ENCODE measurements at regions not wholly inside any gene's neighbourhood (a gene's known extent, or its start where the extent isn't known, plus 50 kb on each side); places are given as distances from the start of the nearest gene placed in this dataset.

DNA sequence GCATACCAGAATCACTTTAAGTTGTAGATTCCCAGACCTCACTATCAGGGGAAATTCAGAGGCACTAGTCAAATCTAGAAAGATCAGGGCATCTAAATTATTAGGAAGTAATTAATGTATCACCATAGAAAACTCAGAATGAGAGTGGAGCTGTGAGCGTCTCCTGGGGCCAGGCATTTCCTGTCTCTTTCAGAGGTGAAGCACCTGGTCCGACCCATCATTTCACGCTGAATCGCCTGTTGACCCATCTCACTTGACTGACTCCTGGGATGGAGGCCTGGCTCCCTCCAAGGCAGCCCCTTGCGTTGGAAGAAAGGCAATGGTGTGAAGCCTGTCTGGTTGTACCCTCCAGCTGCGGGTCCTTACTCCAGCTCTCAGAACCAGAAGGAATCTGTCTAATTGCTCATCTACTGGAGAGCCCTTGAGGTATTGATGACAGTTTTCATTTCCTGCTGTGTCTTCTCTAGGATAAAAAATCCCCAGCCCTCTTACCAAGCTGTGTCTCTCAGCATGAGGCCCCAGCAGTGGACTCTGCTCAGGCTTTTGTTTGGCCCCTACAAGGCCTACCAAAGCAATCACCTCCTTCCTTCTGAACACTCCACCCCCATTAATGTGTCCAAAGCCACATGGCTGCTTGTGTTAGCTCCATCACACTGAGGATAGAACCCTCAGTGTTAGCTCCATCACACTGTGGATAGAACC lies 93.2 kb upstream of the SYT13 start:
- TF ChIP-seq POLR2A (IDR thresholded peaks at IDR 0.05) = no peak
- TF ChIP-seq, protein P1, sequence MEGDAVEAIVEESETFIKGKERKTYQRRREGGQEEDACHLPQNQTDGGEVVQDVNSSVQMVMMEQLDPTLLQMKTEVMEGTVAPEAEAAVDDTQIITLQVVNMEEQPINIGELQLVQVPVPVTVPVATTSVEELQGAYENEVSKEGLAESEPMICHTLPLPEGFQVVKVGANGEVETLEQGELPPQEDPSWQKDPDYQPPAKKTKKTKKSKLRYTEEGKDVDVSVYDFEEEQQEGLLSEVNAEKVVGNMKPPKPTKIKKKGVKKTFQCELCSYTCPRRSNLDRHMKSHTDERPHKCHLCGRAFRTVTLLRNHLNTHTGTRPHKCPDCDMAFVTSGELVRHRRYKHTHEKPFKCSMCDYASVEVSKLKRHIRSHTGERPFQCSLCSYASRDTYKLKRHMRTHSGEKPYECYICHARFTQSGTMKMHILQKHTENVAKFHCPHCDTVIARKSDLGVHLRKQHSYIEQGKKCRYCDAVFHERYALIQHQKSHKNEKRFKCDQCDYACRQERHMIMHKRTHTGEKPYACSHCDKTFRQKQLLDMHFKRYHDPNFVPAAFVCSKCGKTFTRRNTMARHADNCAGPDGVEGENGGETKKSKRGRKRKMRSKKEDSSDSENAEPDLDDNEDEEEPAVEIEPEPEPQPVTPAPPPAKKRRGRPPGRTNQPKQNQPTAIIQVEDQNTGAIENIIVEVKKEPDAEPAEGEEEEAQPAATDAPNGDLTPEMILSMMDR (IDR thresholded peaks at IDR 0.05) = no peak
